ENCODE measurements at regions not wholly inside any gene's neighbourhood (a gene's known extent, or its start where the extent isn't known, plus 50 kb on each side); places are given as distances from the start of the nearest gene placed in this dataset.
"Not testable (repeated sequence)": the region's sequence is repeated elsewhere in the genome, so short reads cannot be mapped to it uniquely, and the experiment has no call there.

DNA sequence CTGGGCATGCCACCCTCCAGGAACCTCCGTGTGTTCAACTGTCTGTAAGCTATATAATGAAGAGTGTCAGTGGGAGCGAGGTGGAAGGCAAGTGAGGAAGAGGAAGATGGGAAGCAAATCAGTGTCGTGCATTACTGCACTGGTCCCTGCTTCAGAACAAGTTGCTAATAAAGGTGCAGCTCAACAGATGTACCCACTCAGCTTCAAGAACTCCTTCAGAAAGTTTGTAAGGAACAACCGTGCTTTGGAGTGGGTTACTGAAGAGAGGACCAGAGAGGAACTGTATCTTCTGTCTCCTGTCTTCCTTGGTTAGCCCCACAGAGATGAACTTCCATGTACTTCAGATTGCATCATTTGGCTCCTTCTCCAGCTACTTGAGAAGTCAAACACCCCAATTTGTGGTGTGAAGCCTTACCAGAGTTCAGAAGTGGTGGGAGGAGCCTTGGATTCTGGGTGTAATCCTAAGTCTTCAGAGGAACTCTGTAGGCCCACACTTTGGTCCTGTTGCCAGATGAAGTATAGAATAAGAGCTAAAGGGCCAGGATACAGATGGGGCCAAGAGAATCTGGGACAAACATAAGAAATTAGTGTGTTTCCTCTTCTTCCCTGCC, 290.5 kb upstream of the PROX1 start:
- Mint-ChIP-seq H3K4me3 (no peak overlapping the region), H3K27ac (no peak overlapping the region), H3K27me3 (no peaks in the 10 kb centered on the region), H3K4me1 (ENCODE audit: low read depth) (no peaks in the 10 kb centered on the region), H3K36me3 (no peaks in the 10 kb centered on the region), H3K9me3 (no peaks in the 10 kb centered on the region)
- no peak for DNase-seq
- ChIA-PET CTCF (no interaction called here), POLR2A (no interaction called here)
- intact Hi-C loops (cut with micrococcal nuclease), result no loop called here

DNA sequence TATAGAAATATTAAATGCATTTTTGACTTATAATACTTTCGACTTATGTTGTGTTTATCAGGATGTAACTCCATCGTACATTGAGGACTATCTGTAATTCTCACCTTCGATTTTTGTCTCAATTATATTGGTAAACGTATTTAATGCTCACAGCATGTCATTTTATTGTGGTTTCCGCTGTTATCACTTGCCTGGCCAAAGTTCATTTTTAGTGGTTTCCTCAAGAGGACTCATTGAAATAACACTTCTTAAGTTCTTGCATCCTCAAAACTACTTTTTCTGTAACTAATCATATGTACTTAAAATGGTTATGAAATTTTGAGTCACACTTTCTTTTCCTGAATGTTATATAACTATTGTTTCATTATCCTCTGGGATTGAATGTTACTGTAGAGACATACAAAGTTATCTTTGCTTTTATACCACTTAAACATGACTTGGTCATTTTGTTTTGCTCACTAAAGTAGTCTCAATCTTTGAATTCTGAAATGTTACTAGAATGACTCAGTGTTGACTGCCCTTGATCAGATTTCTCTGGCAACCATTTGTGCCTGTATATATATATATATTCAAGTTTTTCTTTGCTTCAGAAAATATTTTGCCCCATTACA, 289.6 kb upstream of the PROX1 start:
- intact Hi-C loops (cut with micrococcal nuclease), result no loop called here
- POLR2A ChIA-PET, result no interaction called here
- H3K27me3 Mint-ChIP-seq, result no peaks in the 10 kb centered on the region
- CTCF ChIA-PET, result no interaction called here
- no peaks in the 10 kb centered on the region for H3K36me3 Mint-ChIP-seq
- DNase-seq, result no peak
- H3K9me3 Mint-ChIP-seq, result peaks cover 3% of the 10 kb centered on the region
- no peak overlapping the region for H3K27ac Mint-ChIP-seq
- no peaks in the 10 kb centered on the region for H3K4me1 Mint-ChIP-seq (ENCODE audit: low read depth)
- no peak overlapping the region for H3K4me3 Mint-ChIP-seq

DNA sequence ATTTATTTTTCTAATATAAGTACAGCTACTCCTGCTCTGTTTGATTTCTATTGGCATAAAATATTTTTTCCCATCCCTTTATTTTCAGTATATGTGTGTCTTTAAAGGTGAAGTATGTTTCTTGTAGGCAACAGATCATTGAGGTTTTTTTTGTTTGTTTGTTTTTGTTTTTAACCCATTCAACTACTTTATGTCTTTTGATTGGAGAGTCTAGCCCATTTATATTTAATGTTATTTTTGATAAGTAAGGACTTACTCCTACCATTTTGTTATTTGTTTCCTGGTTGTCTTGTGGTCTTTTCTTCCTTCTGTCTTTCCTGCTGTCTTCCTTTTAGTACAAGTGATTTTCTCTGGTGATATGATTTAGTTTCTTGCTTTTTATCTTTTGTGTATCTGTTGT, 285.1 kb upstream of the PROX1 start:
- POLR2A ChIA-PET, result no interaction called here
- H3K4me1 Mint-ChIP-seq (ENCODE audit: low read depth), result no peaks in the 10 kb centered on the region

GRCh38 chr1:213704941-213705340, 282.8 kb upstream of the PROX1 start:
- Mint-ChIP-seq H3K27ac (no peak overlapping the region), H3K9me3 (peaks cover 15% of the 10 kb centered on the region), H3K4me3 (no peak overlapping the region), H3K27me3 (no peaks in the 10 kb centered on the region), H3K36me3 (no peaks in the 10 kb centered on the region), H3K4me1 (ENCODE audit: low read depth) (no peaks in the 10 kb centered on the region)
- ChIA-PET CTCF (no interaction called here), POLR2A (no interaction called here)
- no peak for DNase-seq
- intact Hi-C loops (cut with micrococcal nuclease), result no loop called here

More for the DNA sequence above, 285.1 kb upstream of the PROX1 start:
- no peak for DNase-seq
- H3K27me3 Mint-ChIP-seq, result no peaks in the 10 kb centered on the region
- no peak overlapping the region for H3K4me3 Mint-ChIP-seq
- H3K27ac Mint-ChIP-seq, result no peak overlapping the region
- CTCF ChIA-PET, result no interaction called here
- peaks cover 6% of the 10 kb centered on the region for H3K9me3 Mint-ChIP-seq
- no peaks in the 10 kb centered on the region for H3K36me3 Mint-ChIP-seq
- intact Hi-C loops (cut with micrococcal nuclease), result no loop called here

- CTCF ChIA-PET; intact Hi-C loops (cut with micrococcal nuclease); DNase-seq; POLR2A ChIA-PET; H3K36me3 Mint-ChIP-seq; H3K27me3 Mint-ChIP-seq; H3K4me3 Mint-ChIP-seq; H3K27ac Mint-ChIP-seq; H3K4me1 Mint-ChIP-seq (ENCODE audit: low read depth): not testable (repeated sequence)
- peaks cover 22% of the 10 kb centered on the region for H3K9me3 Mint-ChIP-seq
Measured at GRCh38 chr1:213711833-213712490, 275.8 kb upstream of the PROX1 start.

DNA sequence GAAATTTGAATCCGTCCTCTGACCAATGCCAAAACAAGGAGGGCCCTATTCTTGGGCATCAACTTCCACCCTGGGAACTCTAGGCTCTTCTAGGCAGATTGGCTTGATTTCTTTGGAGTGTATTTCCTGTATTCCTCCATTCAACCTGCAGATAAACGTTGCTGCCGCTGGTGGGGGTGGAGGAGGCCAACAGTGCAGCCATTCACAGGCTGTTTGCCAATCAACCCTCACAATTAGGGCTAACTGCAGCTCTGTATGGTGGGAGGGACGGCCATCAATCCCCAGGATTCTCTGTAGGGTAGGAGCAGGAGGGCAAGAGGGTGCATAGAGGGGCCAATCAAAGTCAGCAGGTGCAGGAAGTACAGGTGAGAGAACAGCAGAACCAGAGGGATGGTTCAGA, 273.1 kb upstream of the PROX1 start:
- intact Hi-C loops (cut with micrococcal nuclease), result no loop called here
- DNase-seq, result no peak
- Mint-ChIP-seq H3K4me1 (ENCODE audit: low read depth) (peaks cover 4% of the 10 kb centered on the region), H3K9me3 (peaks cover 12% of the 10 kb centered on the region), H3K27ac (no peak overlapping the region), H3K36me3 (peaks cover 4% of the 10 kb centered on the region), H3K4me3 (no peak overlapping the region), H3K27me3 (no peaks in the 10 kb centered on the region)
- POLR2A ChIA-PET, result no interaction called here
- CTCF ChIA-PET, result no interaction called here

DNA sequence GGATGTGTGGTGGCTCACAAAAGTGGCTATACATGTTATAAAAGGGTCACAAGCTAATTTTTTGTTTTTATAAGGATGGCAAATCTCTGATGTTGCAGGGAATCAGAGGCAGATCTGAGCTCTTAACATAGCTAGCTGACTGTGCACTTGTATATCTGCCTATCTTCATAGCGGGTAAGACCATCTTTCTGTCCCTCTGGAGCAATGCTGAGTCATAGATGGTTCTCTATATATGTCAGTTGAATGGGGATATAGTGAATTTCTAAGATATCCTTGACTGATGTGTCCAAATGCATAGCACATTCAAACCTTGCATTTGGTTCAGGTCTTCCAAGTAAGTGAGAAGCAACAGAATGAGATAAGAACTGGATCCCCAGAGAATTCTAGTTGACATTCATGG, 272.6 kb upstream of the PROX1 start:
- Mint-ChIP-seq H3K36me3 (peaks cover 4% of the 10 kb centered on the region), H3K4me1 (ENCODE audit: low read depth) (peaks cover 4% of the 10 kb centered on the region), H3K27ac (no peak overlapping the region), H3K27me3 (no peaks in the 10 kb centered on the region), H3K9me3 (peaks cover 8% of the 10 kb centered on the region), H3K4me3 (no peak overlapping the region)
- POLR2A ChIA-PET, result no interaction called here
- DNase-seq, result no peak
- CTCF ChIA-PET, result no interaction called here
- intact Hi-C loops (cut with micrococcal nuclease), result no loop called here

- no peaks in the 10 kb centered on the region for H3K4me1 Mint-ChIP-seq (ENCODE audit: low read depth)
- H3K4me3 Mint-ChIP-seq, result no peak overlapping the region
- DNase-seq, result no peak
- ChIA-PET POLR2A (no interaction called here), CTCF (no interaction called here)
- intact Hi-C loops (cut with micrococcal nuclease), result no loop called here
- H3K36me3 Mint-ChIP-seq, result no peaks in the 10 kb centered on the region
- no peak overlapping the region for H3K27ac Mint-ChIP-seq
- peaks cover 21% of the 10 kb centered on the region for H3K9me3 Mint-ChIP-seq
- H3K27me3 Mint-ChIP-seq, result no peaks in the 10 kb centered on the region
Measured at GRCh38 chr1:213719462-213719861, 268.3 kb upstream of the PROX1 start.

DNA sequence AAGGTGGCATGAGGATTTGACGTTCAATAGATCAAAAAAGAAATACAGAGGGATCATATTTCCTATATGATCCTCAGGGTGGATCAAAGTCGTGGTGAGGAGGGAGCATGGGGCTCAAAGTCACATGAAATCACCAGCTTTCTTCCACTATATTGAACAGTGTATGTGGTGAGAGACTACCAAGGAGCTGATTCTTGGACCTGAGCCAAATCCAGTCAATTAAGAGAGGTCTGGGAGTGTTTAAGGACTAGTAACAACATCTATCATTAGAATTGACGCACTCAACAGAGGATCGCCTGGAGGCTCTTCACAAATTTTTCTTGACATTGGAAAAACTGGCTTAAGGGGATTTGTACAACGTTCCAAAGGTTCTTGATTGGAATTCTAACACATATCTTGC, 267.7 kb upstream of the PROX1 start:
- POLR2A ChIA-PET, result no interaction called here
- Mint-ChIP-seq H3K4me1 (ENCODE audit: low read depth) (no peaks in the 10 kb centered on the region), H3K36me3 (no peaks in the 10 kb centered on the region), H3K27ac (no peak overlapping the region), H3K4me3 (no peak overlapping the region), H3K27me3 (no peaks in the 10 kb centered on the region), H3K9me3 (peaks cover 21% of the 10 kb centered on the region)
- CTCF ChIA-PET, result no interaction called here
- intact Hi-C loops (cut with micrococcal nuclease), result no loop called here
- DNase-seq, result no peak

GRCh38 chr1:213723187-213723586, 264.6 kb upstream of the PROX1 start:
- POLR2A ChIA-PET, result no interaction called here
- H3K27me3 Mint-ChIP-seq, result no peaks in the 10 kb centered on the region
- intact Hi-C loops (cut with micrococcal nuclease), result no loop called here

GRCh38 chr1:213724640-213725536, 262.9 kb upstream of the PROX1 start:
- CTCF ChIA-PET, result no interaction called here

More at GRCh38 chr1:213723187-213723586, 264.6 kb upstream of the PROX1 start:
- CTCF ChIA-PET, result no interaction called here
- no peak overlapping the region for H3K27ac Mint-ChIP-seq
- no peaks in the 10 kb centered on the region for H3K4me1 Mint-ChIP-seq (ENCODE audit: low read depth)
- peaks cover 21% of the 10 kb centered on the region for H3K9me3 Mint-ChIP-seq
- DNase-seq, result no peak
- H3K36me3 Mint-ChIP-seq, result no peaks in the 10 kb centered on the region
- H3K4me3 Mint-ChIP-seq, result no peak overlapping the region

DNA sequence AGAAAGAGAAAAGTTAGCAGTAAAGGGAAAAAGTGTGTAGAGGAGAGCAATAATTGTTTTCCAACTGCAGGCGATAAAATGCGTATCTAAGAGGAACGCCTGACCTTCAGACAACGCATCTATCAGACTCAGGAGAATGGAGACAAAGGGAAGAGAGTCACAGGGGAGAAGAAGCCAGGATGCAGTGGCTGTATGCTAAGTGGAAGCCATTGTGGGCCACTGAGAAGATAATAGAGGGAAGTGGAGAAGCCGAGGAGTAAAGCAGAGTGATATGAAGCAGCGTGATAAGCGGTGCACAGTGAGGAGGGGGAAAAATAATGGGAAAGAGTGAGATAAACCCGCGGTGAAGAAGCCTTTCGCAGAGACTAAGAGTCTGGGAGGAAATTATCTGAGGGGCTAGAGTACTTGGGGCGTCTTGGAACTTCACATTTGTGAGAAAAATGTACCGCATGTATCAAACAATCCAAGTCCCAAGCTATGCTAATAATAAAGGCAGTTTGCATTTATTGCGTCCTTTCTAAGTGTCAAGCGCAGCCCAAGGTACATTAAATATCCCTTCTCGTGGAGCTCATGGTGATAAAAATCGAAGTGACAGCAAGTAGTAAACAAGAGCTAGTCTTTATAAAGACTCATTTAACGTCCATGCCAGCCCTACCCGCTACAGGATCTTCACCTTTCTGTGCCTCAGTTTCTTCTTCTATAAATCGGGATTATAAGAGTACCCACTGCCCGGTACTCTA, 259.8 kb upstream of the PROX1 start:
- H3K27ac Mint-ChIP-seq, result no peak overlapping the region
- no peaks in the 10 kb centered on the region for H3K36me3 Mint-ChIP-seq
- H3K4me3 Mint-ChIP-seq, result no peak overlapping the region
- POLR2A ChIA-PET, result no interaction called here
- H3K27me3 Mint-ChIP-seq, result no peaks in the 10 kb centered on the region
- H3K4me1 Mint-ChIP-seq (ENCODE audit: low read depth), result no peaks in the 10 kb centered on the region
- CTCF ChIA-PET, result no interaction called here
- no peak for DNase-seq
- intact Hi-C loops (cut with micrococcal nuclease), result no loop called here
- H3K9me3 Mint-ChIP-seq, result peaks cover 12% of the 10 kb centered on the region

More at GRCh38 chr1:213724640-213725536, 262.9 kb upstream of the PROX1 start:
- POLR2A ChIA-PET, result no interaction called here
- no peak for DNase-seq
- Mint-ChIP-seq H3K4me1 (ENCODE audit: low read depth) (no peaks in the 10 kb centered on the region), H3K27me3 (no peaks in the 10 kb centered on the region), H3K4me3 (no peak overlapping the region), H3K27ac (no peak overlapping the region), H3K9me3 (peaks cover 21% of the 10 kb centered on the region), H3K36me3 (no peaks in the 10 kb centered on the region)
- intact Hi-C loops (cut with micrococcal nuclease), result no loop called here
